GM10248 (cell line): ENCODE measurements at regions not wholly inside any gene's neighbourhood (a gene's known extent, or its start where the extent isn't known, plus 50 kb on each side); places are given as distances from the start of the nearest gene placed in this dataset.

Experiments used
- CTCF ChIA-PET: fragments of 300-600 bp; sonication (Branson Sonifier 250); formaldehyde crosslinking; extraction: SDS; loops from one replicate; lab custom pipeline; 2021; ENCODE audit warnings: antibody characterized with exemption; lab: Yijun Ruan, JAX
- POLR2A ChIA-PET: fragments of 350-650 bp; sonication (Branson Sonifier 250); formaldehyde crosslinking; extraction: SDS; loops from one replicate; lab custom pipeline; 2020; ENCODE audit warnings: antibody characterized with exemption; lab: Yijun Ruan, JAX
- DNase-seq: peaks from one replicate; pipeline ENCODE4 v3.0.0; 2012; ENCODE audit errors: extremely low spot score
- CTCF ChIP-seq: IDR thresholded peaks from 2 replicates; pipeline ENCODE4 v1.5.1; 2012; ENCODE audit warnings: mild to moderate bottlenecking, low read depth; ENCODE audit errors: extremely low read depth, missing control alignments, control extremely low read depth

GRCh38 chr13:80451641-80452040 lies 110.7 kb upstream of the SPRY2 start:
- DNase-seq: no peak
- ChIA-PET POLR2A (no interaction called here), CTCF (interaction anchor here (1.5 kb wide), 1 partner anchor 108 kb away, joined by 3 read pairs; no protein-coding TSS in a partner anchor)
- TF ChIP-seq CTCF: no peak

- CTCF ChIA-PET: interaction anchor here (1.4 to 1.8 kb wide), 2 partner anchors 14 to 107 kb away, joined by 4 to 5 read pairs; no protein-coding TSS in a partner anchor
- TF ChIP-seq CTCF: no peak
- POLR2A ChIA-PET: no interaction called here
- DNase-seq: no peak
Measured at GRCh38 chr13:80450386-80450785, 109.5 kb upstream of the SPRY2 start.

- no peak for TF ChIP-seq CTCF
- no peak for DNase-seq
- CTCF ChIA-PET: interaction anchor here (1.8 kb wide), 1 partner anchor 12 kb away, joined by 5 read pairs; no protein-coding TSS in a partner anchor
- POLR2A ChIA-PET: no interaction called here
Measured at GRCh38 chr13:80448725-80449124, 107.8 kb upstream of the SPRY2 start.

GRCh38 chr13:80447747-80448146 lies 106.8 kb upstream of the SPRY2 start:
- CTCF ChIA-PET: interaction anchor here (1.0 kb wide), 1 partner anchor 8 kb away, joined by 4 read pairs; no protein-coding TSS in a partner anchor
- TF ChIP-seq CTCF: no peak
- POLR2A ChIA-PET: no interaction called here
- DNase-seq: no peak

GRCh38 chr13:80444240-80445015 lies 103.5 kb upstream of the SPRY2 start:
- no peak for TF ChIP-seq CTCF
- POLR2A ChIA-PET: no interaction called here
- CTCF ChIA-PET: interaction anchor here (1.1 to 1.6 kb wide), 2 partner anchors 10 to 12 kb away, joined by 3 to 4 read pairs; no protein-coding TSS in a partner anchor
- DNase-seq: no peak

GRCh38 chr13:80442609-80443008 lies 101.7 kb upstream of the SPRY2 start:
- ChIA-PET CTCF (interaction anchor here (1.5 kb wide), 1 partner anchor 96 kb away, joined by 3 read pairs; no protein-coding TSS in a partner anchor), POLR2A (no interaction called here)
- no peak for DNase-seq
- TF ChIP-seq CTCF: no peak
